Mammary epithelial cell (primary cell): ENCODE measurements at regions not wholly inside any gene's neighbourhood (a gene's known extent, or its start where the extent isn't known, plus 50 kb on each side); places are given as distances from the start of the nearest gene placed in this dataset.

Source experiments
- CTCF ChIP-seq, 2 donors: IDR thresholded peaks in 1 of 2; conservative IDR thresholded peaks in 1 of 2; 2 replicates each; pipeline ENCODE4 v1.5.1; 2011 to 2012; ENCODE audit warnings: inconsistent platforms in 2 of 2, low read length in 2 of 2, mild to moderate bottlenecking in 2 of 2, control low read depth in 1 of 2, low read depth in 1 of 2; ENCODE audit not compliant: insufficient read depth in 1 of 2; ENCODE audit errors: extremely low read depth in 1 of 2
- EZH2 ChIP-seq: IDR thresholded peaks from 2 replicates; pipeline ENCODE4 v1.6.1; 2012; ENCODE audit warnings: low read length, inconsistent platforms, borderline replicate concordance

- TF ChIP-seq CTCF (conservative IDR thresholded peaks at IDR 0.05 in 1 of 2, IDR thresholded peaks at IDR 0.05 in 1 of 2; ENCODE audit: extremely low read depth in 1 of 2, insufficient read depth in 1 of 2, low read depth in 1 of 2, low read length in 2 of 2) (no peak), EZH2 (no peak)
Measured at GRCh38 chr1:194133152-194133551, 946.7 kb upstream of the B3GALT2 start.
